DND-41 (cell line): ENCODE measurements at regions not wholly inside any gene's neighbourhood (a gene's known extent, or its start where the extent isn't known, plus 50 kb on each side); places are given as distances from the start of the nearest gene placed in this dataset.
"Not testable (repeated sequence)": the region's sequence is repeated elsewhere in the genome, so short reads cannot be mapped to it uniquely, and the experiment has no call there.

Experiments
- ATAC-seq: fragments of 200-7000 bp; cut with Tn5 transposase; 3 replicates; pipeline ENCODE4 v1.9.1; 2021; ENCODE audit warnings: low read depth; ENCODE audit not compliant: insufficient read depth
- DNase-seq: peaks from one replicate; pipeline ENCODE4 v3.0.0-alpha.2; 2020
- H2AFZ ChIP-seq: 2 replicates; pipeline ENCODE4 v1.6.0; 2012; ENCODE audit warnings: low read depth, low read length
- H3K27ac ChIP-seq: 2 replicates; pipeline ENCODE4 v1.5.1; 2012; ENCODE audit warnings: low read length, inconsistent platforms
- H3K27me3 ChIP-seq: fragments of 200-600 bp; sonication (generic); 2 replicates; pipeline ENCODE4 v1.6.0; 2012; ENCODE audit warnings: low read length, mild to moderate bottlenecking, inconsistent platforms; ENCODE audit not compliant: insufficient read depth, poor library complexity
- H3K36me3 ChIP-seq: 2 replicates; pipeline ENCODE4 v1.5.1; 2012; ENCODE audit warnings: low read length, inconsistent platforms; ENCODE audit not compliant: insufficient read depth
- H3K4me1 ChIP-seq: 2 replicates; pipeline ENCODE4 v1.5.1; 2012; ENCODE audit warnings: mild to moderate bottlenecking, low read length; ENCODE audit not compliant: insufficient read depth
- H3K4me2 ChIP-seq: 2 replicates; pipeline ENCODE4 v1.6.0; 2012; ENCODE audit warnings: mild to moderate bottlenecking, moderate library complexity, low read length, inconsistent platforms; ENCODE audit not compliant: insufficient read depth
- H3K4me3 ChIP-seq, 2 experiments: fragments of 200-600 bp in 1 of 2; shearing (Covaris generic) in 1 of 2; 2 replicates each; pipeline ENCODE4 v1.5.1; 2012 to 2016; ENCODE audit warnings: inconsistent platforms in 2 of 2, low read length in 2 of 2, mild to moderate bottlenecking in 2 of 2, low read depth in 1 of 2, moderate library complexity in 1 of 2
- H3K79me2 ChIP-seq: 2 replicates; pipeline ENCODE4 v1.6.0; 2012; ENCODE audit warnings: low read length, inconsistent platforms; ENCODE audit not compliant: insufficient read depth
- H3K9ac ChIP-seq: 2 replicates; pipeline ENCODE4 v1.6.0; 2012; ENCODE audit warnings: low read depth, mild to moderate bottlenecking, inconsistent platforms, low read length, moderate library complexity
- H3K9me3 ChIP-seq: 2 replicates; pipeline ENCODE4 v1.5.1; 2012; ENCODE audit warnings: low read length, moderate library complexity, mild to moderate bottlenecking, inconsistent platforms; ENCODE audit not compliant: insufficient read depth, severe bottlenecking
- H4K20me1 ChIP-seq: 2 replicates; pipeline ENCODE4 v1.6.0; 2012; ENCODE audit warnings: low read length; ENCODE audit not compliant: insufficient read depth
- CTCF ChIP-seq: IDR thresholded peaks from 2 replicates; pipeline ENCODE4 v1.5.1; 2012; ENCODE audit warnings: borderline replicate concordance, low read length, moderate library complexity, mild to moderate bottlenecking; ENCODE audit not compliant: poor library complexity, severe bottlenecking; ENCODE audit errors: extremely low read depth
- EZH2 ChIP-seq: IDR thresholded peaks from 3 replicates; pipeline ENCODE4 v1.6.1; 2012; ENCODE audit warnings: borderline replicate concordance, low read depth, mild to moderate bottlenecking, moderate library complexity, low read length, inconsistent platforms; ENCODE audit not compliant: severe bottlenecking

- not testable (repeated sequence) for H3K79me2 ChIP-seq, H3K4me1 ChIP-seq, H3K36me3 ChIP-seq, DNase-seq, H3K9me3 ChIP-seq, H3K27me3 ChIP-seq, H4K20me1 ChIP-seq, H3K4me2 ChIP-seq, H3K9ac ChIP-seq, H3K4me3 ChIP-seq, H2AFZ ChIP-seq, H3K27ac ChIP-seq, ATAC-seq
Observed at GRCh38 chr4:86413426-86413825, 53.6 kb upstream of the MAPK10 start.

- Histone ChIP-seq H3K9ac (no peak overlapping the region), H3K27ac (no peak overlapping the region), H3K4me1 (no peaks in the 10 kb centered on the region), H3K9me3 (no peaks in the 10 kb centered on the region), H3K27me3 (no peaks in the 10 kb centered on the region), H3K79me2 (no peaks in the 10 kb centered on the region), H2AFZ (no peak overlapping the region), H3K4me3 (no peak overlapping the region), H3K36me3 (no peaks in the 10 kb centered on the region), H3K4me2 (no peak overlapping the region), H4K20me1 (no peaks in the 10 kb centered on the region)
- DNase-seq (no peak), ATAC-seq (no peak)
- no peak for TF ChIP-seq CTCF
- no peak for TF ChIP-seq EZH2
Observed at GRCh38 chr4:86414686-86415085, 54.8 kb upstream of the MAPK10 start.

- H3K27ac ChIP-seq = no peak overlapping the region
Observed at GRCh38 chr4:86416081-86416480, 56.2 kb upstream of the MAPK10 start.

GRCh38 chr4:86421461-86421860, 61.6 kb upstream of the MAPK10 start:
- no peak overlapping the region for H3K27ac ChIP-seq
- H3K36me3 ChIP-seq = no peaks in the 10 kb centered on the region
- H3K4me1 ChIP-seq = no peaks in the 10 kb centered on the region
- no peak overlapping the region for H3K4me2 ChIP-seq
- no peaks in the 10 kb centered on the region for H4K20me1 ChIP-seq
- ATAC-seq (no peak), DNase-seq (no peak)
- no peaks in the 10 kb centered on the region for H3K9me3 ChIP-seq
- H2AFZ ChIP-seq = no peak overlapping the region
- no peak for TF ChIP-seq EZH2
- no peak for TF ChIP-seq CTCF
- H3K4me3 ChIP-seq = no peak overlapping the region
- no peak overlapping the region for H3K9ac ChIP-seq
- no peaks in the 10 kb centered on the region for H3K27me3 ChIP-seq
- H3K79me2 ChIP-seq = no peaks in the 10 kb centered on the region

More at GRCh38 chr4:86416081-86416480, 56.2 kb upstream of the MAPK10 start:
- H3K4me1 ChIP-seq = no peaks in the 10 kb centered on the region
- no peak overlapping the region for H3K4me2 ChIP-seq
- H3K9ac ChIP-seq = no peak overlapping the region
- DNase-seq = no peak
- no peaks in the 10 kb centered on the region for H3K9me3 ChIP-seq
- TF ChIP-seq EZH2 = no peak
- no peak for TF ChIP-seq CTCF
- H3K4me3 ChIP-seq = no peak overlapping the region
- ATAC-seq = no peak
- H2AFZ ChIP-seq = no peak overlapping the region
- H3K36me3 ChIP-seq = no peaks in the 10 kb centered on the region
- no peaks in the 10 kb centered on the region for H4K20me1 ChIP-seq
- no peaks in the 10 kb centered on the region for H3K79me2 ChIP-seq
- H3K27me3 ChIP-seq = no peaks in the 10 kb centered on the region
